SU-DHL-6 (cell line): ENCODE measurements at regions not wholly inside any gene's neighbourhood (a gene's known extent, or its start where the extent isn't known, plus 50 kb on each side); places are given as distances from the start of the nearest gene placed in this dataset.

Experiments used
- CTCF ChIP-seq: fragments of 200-600 bp; sonication (generic); IDR thresholded peaks from one replicate; pipeline ENCODE4 v1.5.1; 2017; ENCODE audit warnings: antibody characterized with exemption, mild to moderate bottlenecking, low read length, moderate library complexity; ENCODE audit not compliant: insufficient read depth, poor library complexity, severe bottlenecking
- EZH2phosphoT487 ChIP-seq: fragments of 200-600 bp; sonication (generic), shearing (Covaris generic); conservative IDR thresholded peaks from 2 replicates; pipeline ENCODE4 v1.6.1; 2018; ENCODE audit warnings: mild to moderate bottlenecking, antibody characterized with exemption, low read length, moderate library complexity, mixed read lengths

- no peak for TF ChIP-seq CTCF
- no peak for TF ChIP-seq EZH2phosphoT487
These were observed 463.7 kb downstream of the EPM2A start for GRCh38 chr6:145271577-145271976.
